NT2/D1 (cell line): ENCODE measurements at regions not wholly inside any gene's neighbourhood (a gene's known extent, or its start where the extent isn't known, plus 50 kb on each side); places are given as distances from the start of the nearest gene placed in this dataset.

Experiments
- SUZ12 ChIP-seq: IDR thresholded peaks from 2 replicates; pipeline ENCODE4 v1.6.1; 2011; ENCODE audit not compliant: insufficient read length, insufficient read depth; ENCODE audit errors: extremely low read depth
- YY1 ChIP-seq: IDR thresholded peaks from 2 replicates; pipeline ENCODE4 v1.6.1; 2011; ENCODE audit not compliant: insufficient read length, insufficient read depth
- ZNF274 ChIP-seq: IDR thresholded peaks from 2 replicates; pipeline ENCODE4 v1.6.1; 2011; ENCODE audit warnings: mild to moderate bottlenecking, low read depth, low read length

- TF ChIP-seq SUZ12 (no peak), ZNF274 (no peak), YY1 (no peak)
Measured at GRCh38 chr7:144969787-144970186, 133.9 kb upstream of the TPK1 start.
